ENCODE measurements at regions not wholly inside any gene's neighbourhood (a gene's known extent, or its start where the extent isn't known, plus 50 kb on each side); places are given as distances from the start of the nearest gene placed in this dataset.

GRCh38 chr4:77430847-77431246, 174.8 kb upstream of the CXCL13 start:
- TF ChIP-seq POLR2A (IDR thresholded peaks at IDR 0.05), result no peak
- TF ChIP-seq CTCF (IDR thresholded peaks at IDR 0.05), result no peak
- Histone ChIP-seq H3K4me1 (peaks cover 23% of the 10 kb centered on the region), H3K9me3 (no peaks in the 10 kb centered on the region), H3K36me3 (replicated peaks in 1 of 2; ENCODE audit: insufficient read depth in 1 of 2, low read depth in 2 of 2) (no peaks in the 10 kb centered on the region), H3K27me3 (no peaks in the 10 kb centered on the region), H3K27ac (no peak overlapping the region), H3K4me3 (no peak overlapping the region)
- intact Hi-C loops (cut with DNase I), result no loop called here
- WGBS, 2 donors, result 85 to 87% methylated on average over 4 of the region's 4 CpGs
- no peak for DNase-seq
- no peak for ATAC-seq

GRCh38 chr4:77431546-77431945, 174.1 kb upstream of the CXCL13 start:
- Histone ChIP-seq H3K4me1 (peaks cover 23% of the 10 kb centered on the region), H3K4me3 (no peak overlapping the region), H3K36me3 (replicated peaks in 1 of 2; ENCODE audit: insufficient read depth in 1 of 2, low read depth in 2 of 2) (no peaks in the 10 kb centered on the region), H3K27ac (no peak overlapping the region), H3K9me3 (no peaks in the 10 kb centered on the region), H3K27me3 (no peaks in the 10 kb centered on the region)
- no peak for ATAC-seq
- DNase-seq, result no peak
- 83% methylated on average over 1 of the region's 1 CpG for WGBS, 2 donors
- TF ChIP-seq CTCF (IDR thresholded peaks at IDR 0.05) (no peak), POLR2A (IDR thresholded peaks at IDR 0.05) (no peak)
- intact Hi-C loops (cut with DNase I), result no loop called here

GRCh38 chr4:77432717-77433417, 172.8 kb upstream of the CXCL13 start:
- no peaks in the 10 kb centered on the region for H3K36me3 ChIP-seq (replicated peaks in 1 of 2; ENCODE audit: insufficient read depth in 1 of 2, low read depth in 2 of 2)
- ATAC-seq (peak; percentile 8), DNase-seq (peak in 1 of 4 donors; percentile 5)
- peaks cover 23% of the 10 kb centered on the region for H3K4me1 ChIP-seq
- H3K9me3 ChIP-seq, result no peaks in the 10 kb centered on the region
- TF ChIP-seq CTCF (IDR thresholded peaks at IDR 0.05), result peak in 3 of 7 experiments; percentile 18 to 35 (median 23)
- TF ChIP-seq POLR2A (IDR thresholded peaks at IDR 0.05), result no peak
- intact Hi-C loops (cut with DNase I), result no loop called here
- WGBS, 2 donors, result 14 to 17% methylated on average over 3 of the region's 3 CpGs
- peak overlapping the region in 1 of 4 donors; percentile 5 for H3K27ac ChIP-seq
- H3K27me3 ChIP-seq, result no peaks in the 10 kb centered on the region
- H3K4me3 ChIP-seq, result no peak overlapping the region

- no peaks in the 10 kb centered on the region for H3K36me3 ChIP-seq (replicated peaks in 1 of 2; ENCODE audit: insufficient read depth in 1 of 2, low read depth in 2 of 2)
- intact Hi-C loops (cut with DNase I), result no loop called here
- no peaks in the 10 kb centered on the region for H3K27me3 ChIP-seq
- ATAC-seq (peak; percentile 85), DNase-seq (peak in 3 of 4 donors; percentile 15 to 39 (median 18))
- H3K27ac ChIP-seq, result peak overlapping the region in 1 of 4 donors; percentile 5
- peaks cover 23% of the 10 kb centered on the region for H3K4me1 ChIP-seq
- H3K9me3 ChIP-seq, result no peaks in the 10 kb centered on the region
- no peak overlapping the region for H3K4me3 ChIP-seq
- 0 to 1% methylated on average over 2 of the region's 2 CpGs for WGBS, 2 donors
- TF ChIP-seq CTCF (IDR thresholded peaks at IDR 0.05) (peak in 6 of 7 experiments; percentile 35 to 79 (median 64)), POLR2A (IDR thresholded peaks at IDR 0.05) (no peak)
These were observed 172.2 kb upstream of the CXCL13 start for GRCh38 chr4:77433418-77433733.
